Brain microvascular endothelial cell (primary cell): ENCODE measurements at regions not wholly inside any gene's neighbourhood (a gene's known extent, or its start where the extent isn't known, plus 50 kb on each side); places are given as distances from the start of the nearest gene placed in this dataset.

Experiments
- DNase-seq: peaks from one replicate; pipeline ENCODE4 v3.0.0-alpha.2; 2020
- H3K27ac ChIP-seq: fragments of 250-450 bp; sonication (Bioruptor Pico); 2 replicates; pipeline ENCODE4 v1.5.1; 2020; ENCODE audit warnings: mild to moderate bottlenecking, moderate library complexity
- H3K27me3 ChIP-seq: fragments of 250-450 bp; sonication (Bioruptor Pico); replicated peaks from 2 replicates; pipeline ENCODE4 v1.5.1; 2020; ENCODE audit warnings: mild to moderate bottlenecking
- H3K36me3 ChIP-seq: fragments of 250-450 bp; sonication (Bioruptor Pico); replicated peaks from 2 replicates; pipeline ENCODE4 v1.5.1; 2020; ENCODE audit warnings: mild to moderate bottlenecking
- H3K4me3 ChIP-seq: 2 replicates; pipeline ENCODE4 v1.5.1; 2011; ENCODE audit warnings: low read depth, mild to moderate bottlenecking, control low read depth, low read length, moderate library complexity
- CTCF ChIP-seq: IDR thresholded peaks from 2 replicates; pipeline ENCODE4 v1.5.1; 2011; ENCODE audit warnings: low read depth, mild to moderate bottlenecking, moderate library complexity, low read length, control low read depth, inconsistent platforms; ENCODE audit errors: missing control alignments
- in situ Hi-C: cut with HindIII; loops from 2 replicates; pipeline ENCODE4 v1.10.0; 2017; ENCODE audit warnings: low sequenced_read_pairs, low pct_ligation_motif_present

GRCh38 chr7:91565499-91566401, 301.5 kb downstream of the FZD1 start:
- H3K27me3 ChIP-seq = no peaks in the 10 kb centered on the region
- TF ChIP-seq CTCF = no peak
- no peaks in the 10 kb centered on the region for H3K36me3 ChIP-seq
- H3K4me3 ChIP-seq = no peak overlapping the region
- no peak overlapping the region for H3K27ac ChIP-seq
- in situ Hi-C loops = no loop called here
- DNase-seq = no peak

GRCh38 chr7:91566402-91566732, 302.1 kb downstream of the FZD1 start:
- Histone ChIP-seq H3K36me3 (no peaks in the 10 kb centered on the region), H3K27ac (no peak overlapping the region), H3K4me3 (no peak overlapping the region), H3K27me3 (no peaks in the 10 kb centered on the region)
- no peak for TF ChIP-seq CTCF
- in situ Hi-C loops = no loop called here
- DNase-seq = no peak

- in situ Hi-C loops = no loop called here
- no peak for DNase-seq
Observed at GRCh38 chr7:91567081-91568012, 303.1 kb downstream of the FZD1 start.

GRCh38 chr7:91568138-91568537, 303.9 kb downstream of the FZD1 start:
- no peak for DNase-seq
- Histone ChIP-seq H3K27me3 (no peaks in the 10 kb centered on the region), H3K36me3 (no peaks in the 10 kb centered on the region), H3K27ac (no peak overlapping the region), H3K4me3 (no peak overlapping the region)
- no peak for TF ChIP-seq CTCF
- in situ Hi-C loops = no loop called here

More at GRCh38 chr7:91567081-91568012, 303.1 kb downstream of the FZD1 start:
- no peak overlapping the region for H3K4me3 ChIP-seq
- no peak for TF ChIP-seq CTCF
- H3K27me3 ChIP-seq = no peaks in the 10 kb centered on the region
- no peaks in the 10 kb centered on the region for H3K36me3 ChIP-seq
- H3K27ac ChIP-seq = no peak overlapping the region

- no peaks in the 10 kb centered on the region for H3K27me3 ChIP-seq
- no peaks in the 10 kb centered on the region for H3K36me3 ChIP-seq
- no peak for TF ChIP-seq CTCF
- in situ Hi-C loops = no loop called here
- DNase-seq = no peak
- H3K4me3 ChIP-seq = no peak overlapping the region
- H3K27ac ChIP-seq = no peak overlapping the region
Observed at GRCh38 chr7:91569728-91570457, 305.7 kb downstream of the FZD1 start.
